HG03378 (cell line): ENCODE measurements at regions not wholly inside any gene's neighbourhood (a gene's known extent, or its start where the extent isn't known, plus 50 kb on each side); places are given as distances from the start of the nearest gene placed in this dataset.
"Not testable (repeated sequence)": the region's sequence is repeated elsewhere in the genome, so short reads cannot be mapped to it uniquely, and the experiment has no call there.

ENCODE experiments used
- ATAC-seq: cut with Tn5 transposase; IDR thresholded peaks from one replicate; pipeline ENCODE4 v1.9.1; 2021; ENCODE audit warnings: mild to moderate bottlenecking, moderate library complexity; ENCODE audit not compliant: unreplicated experiment

GRCh38 chr15:61376516-61376915 lies 147.4 kb upstream of the RORA start:
- no peak for ATAC-seq

DNA sequence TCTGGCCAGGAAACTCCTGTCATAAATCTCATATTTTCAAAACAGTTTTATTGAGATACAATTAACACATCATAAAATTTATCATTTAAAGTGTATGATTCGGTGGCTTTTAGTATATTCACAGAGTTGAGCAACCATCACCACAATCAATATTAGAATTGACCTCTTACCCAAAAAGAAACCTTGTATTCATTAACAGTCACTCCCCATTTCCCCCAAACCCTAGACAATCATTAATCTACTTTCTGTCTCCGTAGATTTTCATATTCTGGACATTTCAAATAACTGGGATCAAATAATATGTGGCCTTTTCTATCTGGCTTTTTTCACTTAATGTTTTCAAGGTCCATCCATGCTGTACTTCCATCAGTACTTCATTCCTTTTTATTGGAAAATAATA lies 145.7 kb upstream of the RORA start:
- no peak for ATAC-seq

DNA sequence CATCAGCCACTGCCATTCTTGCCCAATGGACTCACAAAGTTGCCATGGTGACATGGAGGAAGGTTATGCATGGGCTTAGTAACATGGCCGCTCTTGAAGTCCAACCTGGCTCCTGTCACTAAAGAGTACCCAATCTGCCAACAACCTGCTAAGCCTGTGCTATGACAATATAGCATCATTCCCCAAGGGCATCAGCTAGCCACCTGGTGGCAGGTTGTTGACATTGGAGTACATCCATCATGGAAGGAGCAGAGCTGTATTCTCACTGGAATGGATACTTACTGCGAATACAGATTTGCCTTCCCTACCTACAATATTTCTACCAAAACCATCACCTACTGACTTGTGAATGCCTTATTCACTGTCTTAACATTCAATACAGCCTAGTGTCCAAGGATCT lies 138.9 kb upstream of the RORA start:
- ATAC-seq, result no peak

DNA sequence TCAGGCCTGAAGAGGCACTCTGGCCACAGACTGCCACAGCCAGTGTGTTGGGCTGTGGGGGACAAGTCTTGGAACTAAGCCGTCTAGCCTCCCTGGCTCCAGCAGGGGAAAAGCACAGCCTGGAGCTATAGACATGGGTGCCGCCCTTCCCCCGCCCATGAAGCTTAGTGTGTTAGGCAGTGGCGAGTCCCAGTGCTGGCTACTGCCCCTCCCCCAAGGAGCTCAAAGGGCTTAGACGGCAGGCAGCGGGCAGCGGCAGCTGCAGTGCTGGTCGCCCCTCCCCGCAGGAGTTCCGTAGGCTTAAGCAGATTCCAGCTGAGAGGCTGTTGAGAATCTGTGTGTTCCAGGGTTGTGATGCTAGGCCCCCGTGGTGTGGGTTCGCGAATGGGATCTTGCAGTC lies 135.8 kb upstream of the RORA start:
- no peak for ATAC-seq

- not testable (repeated sequence) for ATAC-seq
These were observed 133.8 kb upstream of the RORA start for GRCh38 chr15:61362912-61363311.

DNA sequence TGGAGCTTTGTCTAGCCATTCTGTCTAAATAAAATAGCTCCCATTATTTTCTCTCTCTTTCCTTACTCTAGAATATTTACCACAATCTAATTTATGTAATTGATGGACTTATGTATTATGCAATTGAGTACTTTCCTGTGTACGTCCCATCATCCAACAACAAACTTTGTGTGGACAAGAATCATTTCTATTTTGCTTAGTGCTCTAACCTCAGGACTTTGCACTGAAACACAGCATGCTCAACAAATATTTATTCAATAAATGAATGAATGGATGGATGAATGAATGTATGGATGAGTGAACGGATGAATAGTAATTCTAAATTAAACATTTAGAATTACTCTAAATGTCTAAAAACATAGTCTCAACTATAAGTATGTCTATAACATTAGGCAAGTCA lies 115.2 kb upstream of the RORA start:
- ATAC-seq, result no peak

GRCh38 chr15:61342390-61342789 lies 113.3 kb upstream of the RORA start:
- ATAC-seq, result no peak

DNA sequence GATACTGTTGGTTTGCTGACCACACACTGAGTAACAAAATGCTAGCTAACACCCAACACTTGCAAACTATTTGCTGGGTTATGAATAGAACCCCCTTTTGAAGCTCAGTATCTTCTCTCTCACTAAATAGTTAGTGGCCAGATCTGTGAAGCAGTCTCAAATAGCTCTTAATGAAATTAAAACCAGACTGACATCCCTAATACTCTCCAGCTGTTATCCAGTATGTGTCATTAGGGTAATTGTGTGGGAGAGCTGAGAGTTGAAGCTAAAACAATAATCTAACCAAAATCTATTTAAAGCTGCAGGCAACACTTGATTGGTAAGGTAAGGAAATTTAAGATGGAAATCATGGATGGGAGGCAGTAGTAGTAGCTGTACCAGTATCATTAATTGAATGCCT lies 110.4 kb upstream of the RORA start:
- ATAC-seq, result no peak

DNA sequence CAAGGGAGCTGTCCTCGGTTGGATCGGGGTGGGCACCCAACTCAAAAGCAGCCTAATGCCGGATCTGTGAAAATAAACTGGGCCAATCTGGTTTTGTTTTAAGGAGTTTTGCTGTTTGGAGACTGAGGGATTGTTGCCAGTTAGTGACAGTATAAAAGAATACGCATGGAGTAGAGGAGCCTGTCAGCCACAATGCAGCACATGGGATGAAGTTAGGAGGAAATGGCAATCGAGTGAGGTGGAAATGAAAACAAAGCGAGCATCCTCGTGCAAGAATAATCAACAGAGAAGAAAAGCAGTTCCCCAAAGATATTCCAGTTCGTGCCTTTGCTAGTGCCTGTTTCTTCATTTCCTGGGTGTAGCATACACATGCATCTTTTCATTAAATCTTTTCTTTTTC lies 108.4 kb upstream of the RORA start:
- no peak for ATAC-seq

- ATAC-seq, result no peak
These were observed 107.0 kb upstream of the RORA start for GRCh38 chr15:61336026-61336638.

GRCh38 chr15:61334714-61335113 lies 105.6 kb upstream of the RORA start:
- not testable (repeated sequence) for ATAC-seq

DNA sequence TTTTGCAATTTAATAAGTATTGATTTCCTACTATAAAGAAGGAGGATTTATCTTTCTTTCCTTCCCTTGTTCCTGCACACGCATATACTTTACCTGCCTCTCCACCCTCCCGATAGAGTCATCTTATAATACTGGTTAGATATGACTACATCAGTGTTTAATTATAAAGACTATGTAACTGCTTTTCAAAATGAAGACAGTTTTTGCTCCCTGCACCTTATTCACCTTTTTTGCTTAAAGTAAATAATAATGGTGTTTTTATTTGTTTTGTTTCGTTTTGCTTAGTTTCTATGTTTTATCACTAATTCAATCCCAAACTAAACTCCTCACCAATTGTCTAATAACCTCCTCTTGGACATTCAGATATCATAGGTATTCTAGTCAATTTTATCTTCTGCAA lies 101.9 kb upstream of the RORA start:
- no peak for ATAC-seq

GRCh38 chr15:61327019-61327631 lies 98.0 kb upstream of the RORA start:
- ATAC-seq, result peak; percentile 78

DNA sequence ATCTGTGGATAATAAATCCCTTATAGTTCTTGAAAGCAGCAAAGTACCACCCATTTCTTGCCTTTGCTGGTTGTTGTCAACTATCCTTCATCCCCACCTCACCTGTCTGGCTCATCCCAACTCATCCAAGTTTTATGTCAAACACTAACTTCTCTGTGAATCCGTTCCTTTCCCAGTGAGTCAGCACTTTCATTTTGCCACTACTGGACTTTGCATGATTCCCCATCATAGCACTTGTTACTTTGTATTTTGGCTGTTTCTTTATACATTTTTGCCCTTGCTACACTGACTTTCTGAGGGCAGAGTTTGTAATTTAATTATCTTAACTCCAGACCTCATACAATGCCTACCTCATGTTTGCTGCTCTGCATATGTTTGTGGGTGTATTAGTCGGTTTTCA lies 90.8 kb upstream of the RORA start:
- no peak for ATAC-seq

- ATAC-seq, result no peak
These were observed 89.9 kb upstream of the RORA start for GRCh38 chr15:61318802-61319525.

DNA sequence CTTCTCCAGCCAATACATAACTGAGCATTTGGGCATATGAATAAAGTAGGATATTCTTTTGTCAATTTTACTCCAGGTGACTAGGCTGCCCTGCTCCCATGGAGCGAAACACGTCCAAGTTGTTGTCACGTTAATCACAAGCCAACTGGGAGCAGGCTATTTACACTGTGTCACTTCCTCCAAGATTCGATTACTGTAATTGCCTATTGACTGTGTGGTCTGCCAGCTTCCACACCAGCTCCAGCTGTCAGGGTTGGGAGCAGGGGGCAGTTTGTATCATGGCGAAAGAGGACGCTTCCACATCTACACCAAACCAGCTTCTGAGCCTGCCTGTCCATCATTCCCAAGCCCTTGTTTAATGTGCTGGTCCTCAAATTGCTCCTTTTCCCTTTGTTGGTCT lies 89.2 kb upstream of the RORA start:
- ATAC-seq, result no peak

DNA sequence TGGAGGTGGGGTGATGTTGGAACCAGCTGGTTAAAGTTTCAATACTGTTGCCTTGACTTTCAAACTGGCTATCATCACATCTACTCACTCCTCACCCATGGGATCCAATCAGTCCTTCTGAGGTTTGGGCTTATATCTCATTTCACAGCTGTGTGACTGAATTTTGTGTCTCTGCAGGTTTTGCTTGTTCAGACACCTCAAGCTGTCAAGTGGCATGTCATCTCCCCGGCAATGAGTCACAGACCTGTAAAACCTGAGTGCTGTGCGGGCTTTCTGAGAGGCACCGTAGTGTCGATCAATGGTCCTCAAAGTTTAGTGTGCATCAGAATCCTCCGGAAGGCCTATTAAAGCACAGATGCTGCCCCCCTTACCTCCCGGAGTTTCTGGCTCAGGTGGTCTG lies 86.4 kb upstream of the RORA start:
- ATAC-seq, result no peak

DNA sequence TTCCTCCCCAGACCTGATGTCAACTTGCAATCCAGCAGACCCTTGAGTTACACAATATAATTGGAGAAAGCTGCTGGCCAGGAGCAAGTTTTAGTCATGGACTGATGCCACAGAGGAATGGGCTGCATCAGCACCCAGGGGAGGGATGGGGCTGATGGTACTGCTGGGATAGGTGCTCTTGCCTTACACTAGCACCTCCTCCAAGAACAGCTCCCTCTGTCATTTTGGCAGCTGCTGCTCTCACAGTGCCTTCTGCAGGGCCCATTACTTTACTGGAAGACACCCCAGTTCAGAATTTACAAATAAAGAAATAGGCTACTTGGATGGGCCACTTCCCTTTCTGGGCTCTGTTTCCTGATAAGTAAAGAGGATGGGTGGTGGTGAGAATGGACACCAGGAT lies 85.3 kb upstream of the RORA start:
- ATAC-seq, result no peak

DNA sequence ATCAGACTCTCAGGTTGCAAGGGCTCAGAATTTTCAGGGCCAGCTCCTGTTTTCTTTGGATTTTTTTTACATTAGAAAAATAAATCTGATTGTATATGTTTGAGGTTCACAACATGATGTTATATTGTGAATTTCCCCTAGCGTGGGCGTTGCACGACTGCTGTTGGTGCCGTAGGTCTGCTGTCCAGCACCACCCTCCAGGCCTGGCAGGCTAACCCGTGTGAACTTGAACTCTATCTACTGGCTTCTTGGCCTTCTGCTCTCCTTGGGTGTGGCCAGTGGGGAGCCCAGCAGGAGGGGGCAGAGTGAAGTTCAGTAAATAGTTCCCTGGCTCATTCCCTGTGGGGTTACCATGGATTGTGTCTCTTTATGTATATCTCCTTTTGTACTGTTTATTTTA lies 80.5 kb upstream of the RORA start:
- ATAC-seq, result no peak

GRCh38 chr15:61309031-61309511 lies 80.0 kb upstream of the RORA start:
- ATAC-seq, result no peak

GRCh38 chr15:61308437-61308836 lies 79.3 kb upstream of the RORA start:
- no peak for ATAC-seq

- ATAC-seq, result no peak
These were observed 78.4 kb upstream of the RORA start for GRCh38 chr15:61307474-61307873.
